NCI-H510A treated with DMSO at 0.1 percent for 48 hours (cell line): ENCODE measurements at regions not wholly inside any gene's neighbourhood (a gene's known extent, or its start where the extent isn't known, plus 50 kb on each side); places are given as distances from the start of the nearest gene placed in this dataset.
"Not testable (repeated sequence)": the region's sequence is repeated elsewhere in the genome, so short reads cannot be mapped to it uniquely, and the experiment has no call there.

Experiments used
- DNase-seq: peaks from one replicate; lab custom pipeline; 2025; lab: John Stamatoyannopoulos, UW

DNA sequence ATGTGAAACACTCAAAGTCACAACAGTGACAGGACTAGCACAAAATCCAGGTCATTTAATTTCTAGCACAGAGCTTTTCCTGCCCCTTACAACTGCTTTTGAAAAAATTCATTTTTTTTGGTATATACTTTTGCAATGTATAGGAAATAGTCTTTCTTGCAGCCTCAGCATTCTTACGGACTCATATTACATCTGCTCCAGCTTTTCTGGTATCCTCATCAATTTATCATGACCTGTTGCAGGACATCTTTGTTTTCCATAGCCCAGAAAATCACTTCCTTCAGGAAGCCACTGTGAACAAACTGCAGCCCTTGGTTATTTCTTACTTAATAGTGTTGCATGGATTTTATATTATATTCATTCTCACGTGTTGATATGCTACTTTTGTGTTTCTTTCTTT is 347.9 kb upstream of the MTPN start:
- DNase-seq = no peak

DNA sequence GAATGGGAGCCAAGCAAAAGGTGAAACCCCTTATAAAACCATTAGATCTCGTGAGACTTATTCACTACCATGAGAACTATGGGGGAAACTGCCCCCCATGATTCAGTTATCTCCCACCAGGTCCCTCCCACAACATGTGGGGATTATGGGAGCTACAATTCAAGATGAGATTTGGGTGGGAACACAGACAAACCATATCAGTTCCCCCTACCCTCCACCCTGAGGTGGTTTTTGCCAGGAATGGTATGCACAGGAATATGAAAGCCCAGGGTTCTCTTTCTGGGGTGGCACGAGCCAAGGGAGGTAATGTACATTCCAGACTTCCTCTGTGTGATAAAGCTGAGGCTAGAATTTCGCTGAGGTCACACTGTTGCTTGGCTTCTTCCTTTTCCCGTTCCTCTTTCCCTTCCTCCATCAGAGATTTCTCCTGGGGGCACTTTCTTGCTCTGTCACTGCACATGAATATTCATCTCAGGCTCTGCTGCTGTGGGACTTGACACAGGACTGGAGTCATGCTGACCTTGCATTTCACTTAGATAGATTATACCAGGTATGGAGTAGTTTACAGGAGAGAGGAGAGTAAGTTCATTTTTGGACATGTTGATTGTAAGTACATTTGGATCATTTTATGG is 347.0 kb upstream of the MTPN start:
- DNase-seq = no peak

DNA sequence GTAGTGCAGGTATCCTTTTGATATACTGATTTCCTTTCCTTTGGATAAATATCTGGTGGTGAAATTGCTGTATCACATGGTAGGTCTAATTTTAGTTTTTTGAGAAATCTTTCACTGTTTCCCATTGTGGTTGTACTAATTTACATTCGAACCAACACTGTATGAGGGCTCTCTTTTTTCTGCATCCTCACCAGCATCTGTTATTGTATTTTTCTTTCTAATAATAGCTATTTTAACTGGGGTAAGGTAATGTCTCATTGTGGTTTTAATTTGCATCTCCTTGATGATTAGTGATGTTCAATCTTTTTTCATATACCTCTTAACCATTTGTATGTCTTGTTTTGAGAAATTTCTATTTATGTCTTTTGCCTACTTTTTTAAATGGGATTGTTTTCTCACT is 335.4 kb upstream of the MTPN start:
- DNase-seq = no peak

DNA sequence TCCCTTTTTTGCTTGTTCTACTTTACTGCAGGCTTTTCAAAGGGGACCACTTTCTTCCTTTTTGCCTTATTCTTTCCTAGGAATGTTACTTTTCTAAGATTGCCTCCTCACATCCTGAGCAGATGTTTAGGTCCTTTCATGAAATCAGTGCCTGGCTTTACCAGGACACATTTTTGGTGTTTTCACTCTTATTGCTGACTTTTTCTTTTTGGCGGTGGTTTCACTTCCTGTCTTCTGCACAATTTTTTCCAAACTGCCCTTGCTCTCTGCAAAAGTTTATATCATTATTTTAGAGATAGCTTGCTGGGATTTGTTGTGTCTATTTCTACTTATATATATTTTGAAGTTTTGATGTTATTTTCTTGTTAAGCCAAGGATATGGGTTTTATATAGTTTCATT is 332.2 kb upstream of the MTPN start:
- DNase-seq = no peak

DNA sequence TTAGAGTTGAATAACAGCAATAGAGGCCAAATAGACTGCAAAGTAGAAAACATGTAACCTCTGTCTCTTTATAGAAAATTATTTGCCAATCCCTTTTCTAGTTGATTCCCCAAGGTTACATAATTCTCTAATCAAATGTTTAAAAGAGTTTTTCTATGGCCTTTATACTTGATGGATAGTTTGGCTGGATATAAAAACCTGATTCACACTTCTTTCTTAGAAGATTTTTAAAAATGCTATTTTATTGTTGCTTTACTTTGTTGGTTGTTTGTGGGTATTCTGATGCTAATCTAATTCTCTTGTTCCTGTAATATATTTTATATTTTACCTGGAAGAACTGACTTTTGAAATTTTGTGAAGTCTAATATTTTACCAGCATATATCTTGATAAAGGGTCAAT is 331.1 kb upstream of the MTPN start:
- no peak for DNase-seq

DNA sequence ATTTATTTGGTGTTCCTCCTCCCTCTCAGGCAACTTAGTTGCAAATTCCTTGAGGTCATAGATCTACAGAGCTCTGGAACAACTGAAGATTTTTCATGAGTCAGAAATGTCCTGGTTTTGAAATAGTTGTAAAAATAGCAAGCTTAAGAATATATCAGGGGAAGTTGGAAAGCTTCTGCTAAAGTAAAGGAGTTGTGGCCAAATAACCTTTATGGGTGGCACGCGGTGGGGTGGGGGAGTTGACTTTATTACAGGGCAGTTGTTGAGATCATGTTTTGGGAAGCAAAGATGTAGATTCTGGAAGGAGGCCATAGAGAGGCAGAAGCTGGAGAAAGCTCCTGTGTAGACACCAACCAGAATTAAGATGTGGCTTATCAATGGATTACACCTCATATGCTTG is 326.0 kb upstream of the MTPN start:
- no peak for DNase-seq

DNA sequence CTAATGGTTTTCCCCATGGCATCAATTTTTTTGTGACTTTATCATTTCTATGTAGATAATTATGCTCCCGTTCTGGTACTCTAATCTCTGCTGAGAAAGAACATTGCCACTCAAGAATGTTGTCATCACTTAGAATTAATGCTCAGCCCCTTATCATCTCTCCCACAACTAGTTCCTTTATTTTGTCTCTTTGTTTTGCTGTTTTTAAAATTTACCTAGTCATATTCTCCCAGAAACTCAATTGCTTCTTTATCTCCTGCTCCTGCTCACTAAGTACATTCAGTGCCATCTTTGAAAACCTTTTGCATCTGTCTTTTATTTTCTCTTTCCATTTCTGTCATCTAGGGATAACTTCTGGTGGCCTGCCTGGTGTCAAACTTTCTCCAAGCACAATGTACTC is 324.9 kb upstream of the MTPN start:
- DNase-seq = no peak

DNA sequence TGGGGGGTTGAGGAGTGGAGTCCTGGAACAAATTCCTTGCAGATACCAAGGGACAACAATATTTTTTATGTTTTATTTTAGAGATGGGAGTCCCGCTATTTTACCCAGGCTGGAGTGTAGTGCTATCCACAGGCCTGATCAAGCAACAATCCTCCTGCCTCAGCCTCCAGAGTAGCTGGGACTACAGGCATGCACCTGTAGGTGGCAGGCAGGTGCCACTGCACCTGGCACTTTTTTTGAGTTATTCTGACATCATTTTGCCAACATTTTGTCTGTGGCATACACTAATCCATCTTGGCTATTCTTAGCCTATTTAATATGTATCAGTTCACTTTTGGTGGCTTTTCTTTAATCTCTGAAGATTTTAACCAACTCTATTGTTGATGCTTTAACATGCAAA is 317.8 kb upstream of the MTPN start:
- no peak for DNase-seq

DNA sequence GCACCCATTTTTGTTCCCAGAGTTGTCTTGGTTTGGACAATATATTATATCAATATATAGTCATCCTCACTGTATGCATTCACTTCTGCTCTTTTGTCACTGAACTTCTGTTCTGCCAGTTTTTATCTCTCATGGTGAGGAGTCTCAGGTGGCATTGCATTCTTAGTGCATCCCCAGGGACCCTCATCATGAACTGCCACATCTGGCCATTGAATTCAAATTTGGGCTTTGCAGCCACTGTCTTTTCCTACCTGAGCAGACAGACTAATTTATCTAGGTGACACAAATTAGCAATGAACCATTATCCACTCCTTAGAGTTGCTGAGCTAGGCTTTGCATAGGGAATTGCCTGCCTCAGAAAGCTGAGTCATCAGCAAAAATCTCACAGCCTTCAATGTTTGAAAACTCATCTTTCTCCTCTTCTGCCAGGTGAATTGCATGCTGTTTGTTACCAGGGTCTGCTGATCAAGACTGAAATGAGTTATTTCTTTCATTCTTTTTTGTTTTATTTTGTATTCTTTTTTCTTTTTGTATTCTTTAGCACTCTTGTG is 316.8 kb upstream of the MTPN start:
- DNase-seq = no peak

DNA sequence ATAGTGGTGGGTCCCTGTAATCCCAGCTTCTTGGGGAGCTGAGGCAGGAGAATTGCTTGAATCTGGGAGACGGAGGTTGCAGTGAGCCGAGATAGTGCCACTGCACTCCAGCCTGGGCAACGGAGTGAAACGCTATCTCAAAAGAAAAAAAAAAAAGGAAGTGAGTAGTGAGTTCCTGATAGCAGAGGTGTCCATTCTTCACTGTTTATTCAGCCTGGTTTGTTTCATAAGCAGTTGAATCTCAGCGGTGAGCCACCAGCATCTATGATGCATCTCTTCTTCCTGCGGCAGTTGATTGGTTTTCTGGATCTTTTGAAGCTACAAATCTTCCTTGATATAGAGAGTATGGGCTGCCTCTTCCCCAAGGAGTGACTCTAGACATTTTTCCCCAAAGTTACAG is 316.1 kb upstream of the MTPN start:
- DNase-seq = no peak

DNA sequence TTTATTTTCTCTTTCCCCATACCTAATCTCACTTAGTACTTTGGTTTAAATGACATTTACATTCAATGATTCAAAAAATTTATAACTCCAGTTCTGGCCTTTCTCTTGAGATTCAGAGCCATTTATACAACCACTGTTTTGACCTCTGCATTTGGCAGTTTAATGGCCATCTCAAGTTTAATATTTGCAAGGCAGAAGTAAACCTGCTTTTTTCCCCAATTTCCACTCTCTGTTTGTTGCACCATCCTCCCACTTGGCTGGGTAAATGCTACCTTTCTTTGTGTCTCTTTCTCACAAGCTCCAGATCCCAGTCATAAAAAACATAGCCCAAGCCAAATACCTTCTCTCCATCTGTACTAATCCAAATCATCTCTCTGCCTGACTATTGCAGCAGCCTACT is 315.2 kb upstream of the MTPN start:
- no peak for DNase-seq

DNA sequence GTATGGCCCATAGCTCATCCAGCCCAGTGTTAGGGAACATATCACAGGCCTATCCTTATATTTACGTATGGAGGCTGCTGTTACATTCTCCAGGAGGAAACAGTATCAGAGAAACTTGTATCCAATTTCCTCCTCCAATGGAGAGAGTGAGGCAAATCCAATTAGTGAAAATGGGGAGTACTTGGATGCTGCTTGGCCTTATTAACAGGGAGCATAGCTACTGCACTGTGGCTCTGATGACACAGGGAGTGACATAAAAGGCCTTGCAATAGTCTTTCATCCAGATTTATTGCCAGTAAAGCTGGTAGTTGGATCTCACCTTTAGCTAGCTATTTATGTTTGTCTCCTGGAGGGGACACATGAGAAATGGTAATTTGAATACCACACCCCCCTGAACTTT is 313.2 kb upstream of the MTPN start:
- no peak for DNase-seq

DNA sequence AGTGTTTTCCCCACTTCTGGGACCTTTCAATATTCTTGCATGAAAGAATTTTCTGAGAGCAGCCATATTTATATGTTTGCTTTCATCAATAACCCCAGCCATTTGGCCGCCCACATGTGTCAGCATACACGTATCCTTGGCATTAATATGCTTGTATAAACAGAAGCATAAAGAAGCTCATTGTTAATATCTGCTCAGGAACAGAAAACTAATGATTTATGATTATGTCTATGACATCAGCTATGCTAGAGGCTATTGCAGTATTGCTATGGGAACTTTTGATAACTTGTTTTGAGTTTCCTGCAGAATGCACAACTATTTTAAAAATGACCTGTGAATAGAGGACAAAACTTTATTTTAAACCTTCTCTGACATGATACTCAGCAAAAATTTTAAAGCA is 300.9 kb upstream of the MTPN start:
- DNase-seq = no peak

DNA sequence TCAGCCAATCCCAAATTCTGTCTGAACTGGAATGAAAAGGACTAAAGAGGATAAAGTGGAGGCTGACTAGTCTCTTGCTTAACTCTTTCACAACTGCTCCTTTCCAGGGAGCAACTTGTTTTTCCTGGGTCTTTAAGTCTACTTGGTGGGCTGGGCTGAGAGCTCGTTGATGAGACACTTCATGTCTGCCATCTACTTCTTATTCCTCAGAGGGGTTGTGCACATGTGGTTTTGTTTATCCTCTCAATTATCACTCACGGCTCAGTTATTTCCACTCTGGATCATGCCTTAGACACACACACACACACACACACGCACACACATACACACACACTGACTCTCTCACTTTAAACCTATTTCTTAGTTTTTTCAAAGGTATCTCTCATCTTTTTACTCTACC is 298.6 kb upstream of the MTPN start:
- DNase-seq = no peak

DNA sequence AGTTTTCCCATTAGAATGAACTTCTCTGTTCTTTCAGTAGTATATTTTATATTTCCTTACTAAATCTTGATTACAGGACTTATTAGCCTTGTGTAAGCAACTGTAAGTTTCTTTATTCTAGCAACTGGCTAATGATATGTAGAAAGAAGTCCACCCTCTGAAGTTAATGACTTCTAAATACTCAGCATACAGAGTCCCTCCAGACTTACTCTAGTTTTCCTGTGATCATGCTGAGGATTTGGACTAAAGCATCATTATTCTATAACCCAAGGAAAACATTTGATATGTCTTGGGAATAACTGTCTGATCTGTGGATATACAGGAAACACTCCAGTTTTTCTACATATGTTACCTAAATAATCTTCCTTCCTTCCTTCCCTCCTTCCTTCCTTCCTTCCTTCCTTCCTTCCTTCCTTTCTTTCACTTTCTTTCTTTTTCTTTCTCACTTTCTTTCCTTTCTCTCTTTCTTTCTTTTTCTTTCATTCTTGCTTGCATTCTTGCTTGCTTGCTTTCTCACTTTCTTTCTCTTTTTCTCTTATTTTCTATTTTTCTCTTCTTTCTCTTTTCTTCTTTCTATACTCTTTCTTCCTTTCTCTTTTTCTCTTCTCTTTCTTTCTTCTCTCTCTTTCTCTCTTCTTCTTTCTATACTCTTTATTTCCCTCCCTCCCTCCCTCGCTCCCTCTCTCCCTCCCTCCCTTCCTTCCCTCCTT is 297.6 kb upstream of the MTPN start:
- no peak for DNase-seq

DNA sequence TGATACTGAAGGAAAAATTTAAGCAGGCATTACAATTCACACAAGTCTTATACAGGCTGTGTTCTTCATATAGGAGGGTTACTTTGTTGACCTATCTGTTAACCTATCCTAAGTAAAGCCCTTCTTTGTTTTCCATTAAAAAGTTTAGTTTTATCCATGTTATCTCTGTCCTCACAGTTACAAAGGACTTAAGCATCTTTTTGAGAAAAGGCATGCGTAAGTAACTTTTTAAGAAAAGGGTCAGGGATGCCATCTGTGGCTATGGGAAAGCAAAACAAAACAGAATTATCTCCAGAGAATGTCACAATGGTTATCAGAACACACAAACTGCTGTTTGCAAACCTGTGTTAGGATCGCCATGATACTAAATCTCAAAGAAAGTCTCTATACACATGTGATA is 295.8 kb upstream of the MTPN start:
- DNase-seq = no peak

DNA sequence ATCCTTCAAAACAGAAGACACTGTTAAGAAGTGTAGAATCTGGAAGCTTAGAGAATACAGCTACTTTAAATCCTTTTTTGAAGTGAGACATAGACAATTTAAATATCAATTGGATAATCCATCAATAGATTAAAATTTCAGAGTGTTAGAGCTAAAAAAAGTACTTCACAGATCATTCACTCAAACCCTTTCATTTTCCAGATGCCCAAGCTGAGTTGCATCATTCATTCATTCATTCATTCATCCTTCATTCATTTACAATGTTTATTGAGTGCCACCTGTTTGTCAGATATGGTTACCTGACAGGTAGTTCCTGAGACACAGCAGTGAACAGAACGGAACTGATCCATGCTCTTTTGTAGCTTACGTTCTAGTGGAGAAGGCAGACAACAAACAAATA is 290.7 kb upstream of the MTPN start:
- no peak for DNase-seq

DNA sequence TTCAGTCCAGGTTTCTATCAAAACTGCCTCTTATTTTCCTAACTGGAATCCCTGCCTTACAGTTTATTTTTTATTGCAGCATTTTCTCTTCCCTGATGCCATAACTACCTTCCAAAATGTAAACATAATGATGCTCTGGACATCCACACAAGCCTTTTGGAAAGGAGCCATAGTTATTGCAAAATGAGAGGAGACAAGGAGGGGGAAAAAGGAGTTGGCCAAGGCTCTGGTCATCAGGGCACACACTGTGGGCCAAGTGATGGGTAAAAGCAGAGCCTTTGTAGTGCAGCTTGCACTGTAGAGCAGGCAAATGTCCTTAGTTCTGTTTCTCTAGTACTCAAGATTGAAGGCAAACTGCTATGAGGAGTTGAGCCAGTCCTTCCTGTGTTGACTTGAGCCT is 289.3 kb upstream of the MTPN start:
- no peak for DNase-seq

DNA sequence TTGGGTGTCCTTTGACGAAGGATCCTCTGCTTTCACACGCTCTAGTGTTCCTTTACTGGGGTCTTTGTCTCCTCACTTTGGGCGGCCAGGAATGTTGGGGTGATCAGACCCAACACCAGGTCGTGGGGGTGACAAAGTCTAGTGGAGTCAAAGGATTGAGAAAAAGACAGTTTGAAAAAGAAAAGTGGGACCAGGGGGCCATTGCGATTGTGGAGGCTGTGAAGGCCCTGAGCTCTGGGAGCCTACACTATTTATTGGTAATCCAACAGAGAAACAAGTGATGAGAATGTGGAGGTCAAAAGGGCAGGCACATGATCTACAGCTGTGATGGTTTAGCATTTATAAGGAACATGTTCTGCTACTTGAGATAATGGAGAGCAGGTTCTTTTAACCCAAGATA is 287.1 kb upstream of the MTPN start:
- not testable (repeated sequence) for DNase-seq

DNA sequence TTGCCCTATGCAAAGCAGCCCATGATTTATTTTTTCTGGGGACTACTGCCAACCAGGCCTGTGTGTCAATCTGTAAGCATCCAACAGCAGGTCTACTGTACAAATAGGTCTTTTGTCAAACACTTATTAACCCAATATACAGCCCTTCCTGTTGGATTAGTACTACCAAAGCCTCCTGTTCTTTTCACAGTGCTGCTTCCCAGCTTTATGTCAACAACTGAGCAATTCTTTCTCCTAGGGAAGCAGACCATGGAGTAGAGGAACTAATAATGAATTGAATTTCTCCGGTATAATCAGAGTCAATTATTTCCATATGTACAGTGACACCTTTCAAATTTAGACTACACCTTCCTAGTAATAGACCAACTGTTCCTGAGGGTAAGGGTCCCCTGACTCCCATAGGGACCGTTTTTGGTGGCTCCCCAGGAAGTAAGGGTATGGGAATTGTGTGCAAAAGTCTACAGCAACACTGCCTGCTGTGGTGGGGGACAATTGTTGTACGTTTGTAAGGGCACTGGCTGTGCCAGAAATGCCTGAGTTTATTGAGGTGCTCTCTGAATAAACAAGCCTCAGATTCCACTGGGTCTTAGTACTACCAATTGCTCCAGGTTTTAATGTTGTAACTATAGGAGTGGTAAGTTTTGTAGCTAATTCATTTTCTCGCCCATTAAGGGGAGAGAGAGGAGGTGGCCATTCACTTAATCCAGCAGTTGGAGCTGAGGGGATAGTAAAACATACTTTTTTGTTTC is 286.1 kb upstream of the MTPN start:
- not testable (repeated sequence) for DNase-seq

DNA sequence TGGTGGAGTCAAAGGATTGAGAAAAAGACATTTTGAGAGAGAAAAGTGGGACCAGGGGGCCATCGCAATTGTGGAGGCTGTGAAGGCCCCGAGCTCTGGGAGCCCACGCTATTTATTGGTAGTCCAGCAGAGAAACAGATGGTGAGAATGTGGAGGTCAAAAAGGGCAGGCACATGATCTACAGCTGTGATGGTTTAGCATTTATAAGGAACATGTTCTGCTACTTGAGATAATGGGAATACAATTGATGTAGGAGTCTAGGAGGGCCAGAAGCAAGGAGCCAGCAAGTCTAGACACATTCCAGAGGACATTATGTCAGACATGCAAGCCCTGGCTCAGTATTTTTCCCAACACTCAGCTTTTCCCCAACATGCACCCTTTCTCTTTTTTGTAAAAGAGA is 283.4 kb upstream of the MTPN start:
- not testable (repeated sequence) for DNase-seq

DNA sequence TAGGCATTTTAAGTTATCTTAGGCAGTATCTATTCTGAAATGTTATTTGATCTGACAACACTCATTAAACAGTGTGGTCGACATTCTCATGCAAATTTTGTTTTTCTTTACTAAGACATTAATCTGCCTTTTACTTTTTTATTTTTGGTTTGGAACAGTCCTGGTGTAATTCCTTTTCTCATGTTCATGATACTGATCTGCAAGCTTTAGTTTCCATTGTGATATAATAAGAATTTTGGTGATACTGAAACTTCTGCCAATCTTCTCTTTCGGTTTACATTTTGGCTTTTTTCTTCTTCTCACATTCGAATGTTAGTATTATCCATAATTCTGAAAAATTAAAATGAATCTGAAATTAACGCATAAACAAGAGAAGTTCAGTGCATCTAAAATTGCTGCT is 281.9 kb upstream of the MTPN start:
- no peak for DNase-seq

DNA sequence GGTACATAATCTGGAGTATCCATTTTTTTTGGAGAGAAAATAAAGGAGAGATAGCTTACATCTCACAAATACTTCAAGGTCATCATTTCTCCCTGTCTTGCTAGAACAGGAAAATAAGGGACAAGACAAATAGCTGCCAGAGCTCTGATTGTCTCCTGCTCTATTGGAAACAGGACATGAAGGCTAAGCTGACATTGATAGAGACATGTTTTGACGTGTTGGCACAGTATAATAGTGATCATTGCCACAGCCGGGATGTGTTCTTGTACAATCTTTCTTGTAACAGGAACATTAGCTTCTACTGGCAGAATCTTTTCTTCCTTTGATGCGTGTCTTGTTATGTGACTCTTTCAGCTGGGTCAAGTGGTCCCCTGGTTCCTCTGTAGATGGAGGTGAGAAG is 279.3 kb upstream of the MTPN start:
- DNase-seq = no peak
